ENCODE measurements at regions not wholly inside any gene's neighbourhood (a gene's known extent, or its start where the extent isn't known, plus 50 kb on each side); places are given as distances from the start of the nearest gene placed in this dataset.

GRCh38 chr5:36505021-36505420 lies 101.4 kb upstream of the SLC1A3 start:
- TF ChIP-seq POLR2A (IDR thresholded peaks at IDR 0.05) (no peak), CTCF (IDR thresholded peaks at IDR 0.05) (no peak), EP300 (IDR thresholded peaks at IDR 0.05) (no peak)

All from tibial nerve (tissue), 4 donors.